ENCODE measurements at regions not wholly inside any gene's neighbourhood (a gene's known extent, or its start where the extent isn't known, plus 50 kb on each side); places are given as distances from the start of the nearest gene placed in this dataset.
"Not testable (repeated sequence)": the region's sequence is repeated elsewhere in the genome, so short reads cannot be mapped to it uniquely, and the experiment has no call there.

- Histone ChIP-seq H3K27ac (no peak overlapping the region), H3K4me1 (no peaks in the 10 kb centered on the region), H3K9me3 (no peaks in the 10 kb centered on the region), H3K36me3 (no peaks in the 10 kb centered on the region), H3K27me3 (no peaks in the 10 kb centered on the region), H3K4me3 (no peak overlapping the region)
- no peak for DNase-seq
- intact Hi-C loops (cut with DNase I; ENCODE audit: low total_unique reads) = no loop called here
- no peak for TF ChIP-seq CTCF (IDR thresholded peaks at IDR 0.05)
- no peak for TF ChIP-seq POLR2A (IDR thresholded peaks at IDR 0.05)
Observed at GRCh38 chr12:131333136-131333535, 377.8 kb upstream of the SFSWAP start.

DNA sequence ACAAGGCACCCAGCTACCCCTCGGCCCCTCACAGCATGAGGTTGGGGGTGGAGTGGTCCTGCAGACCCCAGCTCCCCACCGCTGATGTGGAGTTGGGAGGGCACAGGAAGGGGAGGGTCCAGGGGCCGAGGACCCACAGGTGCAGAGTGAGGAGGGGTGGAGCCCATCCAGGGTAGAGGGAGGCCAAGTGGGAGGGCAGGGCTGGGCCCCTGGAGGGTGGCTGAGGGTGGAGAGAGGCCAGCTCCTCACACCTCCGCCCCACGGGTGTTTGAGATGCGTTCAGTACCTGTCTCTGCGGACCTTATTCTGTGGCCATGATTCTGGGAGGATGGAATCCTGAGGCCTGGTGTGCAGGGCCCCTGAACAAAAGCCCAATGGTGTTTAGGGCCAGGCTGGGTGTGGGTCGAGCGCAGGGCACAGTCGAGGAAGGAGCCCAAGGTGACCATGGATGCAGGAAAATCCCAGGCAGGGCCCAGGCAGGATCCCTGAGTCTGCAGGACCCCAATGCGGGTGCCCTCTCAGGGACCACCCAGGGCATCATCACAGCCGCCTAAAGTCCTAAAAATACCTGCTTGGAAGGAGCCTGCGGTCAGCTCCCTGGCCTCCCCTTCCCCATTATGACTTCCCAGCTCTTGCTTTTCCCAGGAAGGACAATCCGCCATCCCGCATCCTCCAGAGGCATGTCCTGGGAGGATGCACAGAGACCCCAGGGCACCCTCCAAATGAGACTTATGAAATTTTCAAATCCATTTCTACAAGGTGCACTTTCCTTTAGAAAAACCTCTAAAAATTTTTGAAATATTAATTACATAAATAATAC, 377.1 kb upstream of the SFSWAP start:
- Histone ChIP-seq H3K9me3 (no peaks in the 10 kb centered on the region), H3K36me3 (no peaks in the 10 kb centered on the region), H3K27me3 (no peaks in the 10 kb centered on the region), H3K27ac (no peak overlapping the region), H3K4me3 (no peak overlapping the region), H3K4me1 (no peaks in the 10 kb centered on the region)
- no peak for TF ChIP-seq CTCF (IDR thresholded peaks at IDR 0.05)
- TF ChIP-seq POLR2A (IDR thresholded peaks at IDR 0.05) = no peak
- no peak for DNase-seq
- intact Hi-C loops (cut with DNase I; ENCODE audit: low total_unique reads) = no loop called here

- H3K36me3 ChIP-seq = no peaks in the 10 kb centered on the region
- no peaks in the 10 kb centered on the region for H3K27me3 ChIP-seq
- no peak overlapping the region for H3K4me3 ChIP-seq
- DNase-seq = no peak
- intact Hi-C loops (cut with DNase I; ENCODE audit: low total_unique reads) = no loop called here
- TF ChIP-seq POLR2A (IDR thresholded peaks at IDR 0.05) = no peak
- no peak overlapping the region for H3K27ac ChIP-seq
- no peaks in the 10 kb centered on the region for H3K4me1 ChIP-seq
- no peaks in the 10 kb centered on the region for H3K9me3 ChIP-seq
Observed at GRCh38 chr12:131334835-131335234, 376.1 kb upstream of the SFSWAP start.

DNA sequence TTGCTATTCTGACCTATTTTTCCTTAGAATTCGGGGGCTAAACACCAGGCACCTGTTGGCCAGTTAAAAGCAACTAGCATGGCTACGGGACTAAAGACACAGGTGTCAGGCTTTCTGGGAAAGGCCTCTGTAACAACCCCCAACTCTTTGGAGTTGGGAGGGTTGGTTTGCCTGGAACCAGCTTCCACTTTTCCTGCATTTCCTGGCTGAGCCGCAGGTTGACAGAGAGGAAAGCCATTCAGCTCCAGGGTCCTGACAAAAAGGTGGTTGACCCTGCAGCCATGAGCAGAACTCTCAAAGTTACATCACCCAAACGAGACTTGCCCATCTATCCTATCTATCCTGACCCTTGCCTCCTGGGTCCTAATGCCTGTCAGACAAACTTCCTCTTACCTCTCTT, 375.4 kb upstream of the SFSWAP start:
- H3K4me1 ChIP-seq = no peaks in the 10 kb centered on the region
- intact Hi-C loops (cut with DNase I; ENCODE audit: low total_unique reads) = no loop called here

DNA sequence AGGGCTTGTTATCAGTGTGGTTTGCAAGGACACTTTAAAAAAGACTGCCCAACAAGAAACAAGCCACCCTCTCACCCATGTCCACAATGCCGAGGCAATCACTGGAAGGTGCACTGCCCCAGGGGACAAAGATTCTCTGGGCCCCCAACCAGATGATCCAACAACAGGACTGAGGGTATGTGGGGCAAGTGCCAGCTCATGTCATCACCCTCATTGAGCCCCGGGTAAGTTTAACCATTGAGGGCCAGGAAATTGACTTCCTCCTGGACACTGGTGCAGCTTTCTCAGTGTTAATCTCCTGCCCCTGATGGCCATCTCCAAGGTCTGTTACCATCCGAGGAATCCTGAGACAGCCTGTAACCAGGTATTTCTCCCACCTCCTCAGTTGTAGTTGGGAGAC, 373.0 kb upstream of the SFSWAP start:
- intact Hi-C loops (cut with DNase I; ENCODE audit: low total_unique reads); DNase-seq; H3K27me3 ChIP-seq; H3K4me1 ChIP-seq; H3K36me3 ChIP-seq; H3K9me3 ChIP-seq; H3K4me3 ChIP-seq; H3K27ac ChIP-seq: not testable (repeated sequence)

More for the DNA sequence above, 375.4 kb upstream of the SFSWAP start:
- H3K4me3 ChIP-seq = no peak overlapping the region
- no peak for TF ChIP-seq POLR2A (IDR thresholded peaks at IDR 0.05)
- no peak for TF ChIP-seq CTCF (IDR thresholded peaks at IDR 0.05)
- H3K27ac ChIP-seq = no peak overlapping the region
- H3K27me3 ChIP-seq = no peaks in the 10 kb centered on the region
- no peaks in the 10 kb centered on the region for H3K9me3 ChIP-seq
- H3K36me3 ChIP-seq = no peaks in the 10 kb centered on the region
- DNase-seq = no peak

DNA sequence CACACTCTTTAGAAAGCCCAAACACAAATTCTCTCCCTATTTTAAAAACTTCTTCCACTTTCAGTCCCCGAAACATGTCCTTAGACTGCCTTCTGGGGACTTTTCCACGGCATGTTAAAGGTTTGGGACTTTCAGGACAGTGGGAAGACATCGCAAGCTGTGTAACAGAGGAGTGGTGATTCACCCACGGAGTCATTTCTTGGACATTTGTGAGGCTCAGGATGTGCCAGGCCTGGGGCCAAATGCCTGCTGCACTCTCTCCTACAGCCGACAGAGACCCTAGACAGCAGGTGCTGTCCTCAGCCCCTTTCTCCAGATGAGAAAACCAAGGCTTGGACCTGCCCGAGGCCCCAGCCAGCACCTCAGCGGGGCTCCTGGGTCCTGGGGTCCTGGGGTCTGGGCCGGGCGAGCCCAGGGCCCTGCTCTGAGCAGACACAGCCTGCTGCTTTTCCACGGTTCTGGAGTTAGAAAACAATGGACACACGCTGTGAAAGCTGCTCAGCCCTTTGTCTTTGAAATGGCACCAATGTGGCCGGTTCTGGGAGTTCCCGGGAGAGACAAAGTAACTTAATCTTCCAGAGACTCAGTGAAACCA, 370.2 kb upstream of the SFSWAP start:
- intact Hi-C loops (cut with DNase I; ENCODE audit: low total_unique reads) = loop anchor here (5.0 kb wide), 1 partner anchor 282 kb away; no protein-coding TSS in a partner anchor

GRCh38 chr12:131341608-131342007, 369.3 kb upstream of the SFSWAP start:
- H3K9me3 ChIP-seq, H3K4me3 ChIP-seq, DNase-seq, H3K4me1 ChIP-seq, H3K36me3 ChIP-seq, H3K27me3 ChIP-seq, H3K27ac ChIP-seq: not testable (repeated sequence)
- intact Hi-C loops (cut with DNase I; ENCODE audit: low total_unique reads) = loop anchor here (5.0 kb wide), 1 partner anchor 281 kb away; no protein-coding TSS in a partner anchor

More for the DNA sequence above, 370.2 kb upstream of the SFSWAP start:
- Histone ChIP-seq H3K27me3 (no peaks in the 10 kb centered on the region), H3K4me1 (no peaks in the 10 kb centered on the region), H3K36me3 (no peaks in the 10 kb centered on the region), H3K9me3 (no peaks in the 10 kb centered on the region), H3K4me3 (no peak overlapping the region), H3K27ac (no peak overlapping the region)
- no peak for DNase-seq
- TF ChIP-seq CTCF (IDR thresholded peaks at IDR 0.05) = no peak
- TF ChIP-seq POLR2A (IDR thresholded peaks at IDR 0.05) = no peak

DNA sequence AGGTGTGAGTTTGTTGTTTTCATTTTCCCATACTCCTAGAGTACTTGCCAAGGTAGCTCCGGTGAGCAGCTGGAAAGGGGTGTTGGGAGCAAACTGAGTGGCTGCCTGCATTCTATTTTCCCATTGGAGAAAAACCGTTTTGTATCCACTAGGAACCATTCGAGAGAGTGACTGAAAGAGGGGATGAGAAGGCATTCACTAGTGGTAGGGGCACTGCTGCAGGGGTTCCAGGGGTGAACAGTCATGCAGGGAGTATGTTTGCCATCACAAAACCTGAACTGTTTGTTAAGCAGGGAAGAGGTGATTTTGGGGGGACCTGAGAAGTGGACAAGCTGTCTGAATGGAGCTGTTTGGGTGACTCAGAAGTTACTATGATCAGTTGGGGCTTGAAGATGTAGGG, 367.5 kb upstream of the SFSWAP start:
- H3K27me3 ChIP-seq, H3K36me3 ChIP-seq, H3K4me1 ChIP-seq, DNase-seq, H3K9me3 ChIP-seq, H3K4me3 ChIP-seq, H3K27ac ChIP-seq: not testable (repeated sequence)
- intact Hi-C loops (cut with DNase I; ENCODE audit: low total_unique reads) = loop anchor here (5.0 kb wide), 1 partner anchor 279 kb away; no protein-coding TSS in a partner anchor

Measured in uterus (tissue), 3 donors.